Stimulated activated CD4-positive, alpha-beta T cell treated with anti-CD3 and anti-CD28 coated beads, Interleukin-2, amount 100 ng/mL, for 24 hours (primary cell): ENCODE measurements at regions not wholly inside any gene's neighbourhood (a gene's known extent, or its start where the extent isn't known, plus 50 kb on each side); places are given as distances from the start of the nearest gene placed in this dataset.
A peak's percentile ranks its signal among the peaks of the same experiment; 100 is the strongest.
"Not testable (repeated sequence)": the region's sequence is repeated elsewhere in the genome, so short reads cannot be mapped to it uniquely, and the experiment has no call there.

Experiments
- DNase-seq, 2 donors: peaks; one replicate each; pipeline ENCODE4 v3.0.0-alpha.2; 2020

DNA sequence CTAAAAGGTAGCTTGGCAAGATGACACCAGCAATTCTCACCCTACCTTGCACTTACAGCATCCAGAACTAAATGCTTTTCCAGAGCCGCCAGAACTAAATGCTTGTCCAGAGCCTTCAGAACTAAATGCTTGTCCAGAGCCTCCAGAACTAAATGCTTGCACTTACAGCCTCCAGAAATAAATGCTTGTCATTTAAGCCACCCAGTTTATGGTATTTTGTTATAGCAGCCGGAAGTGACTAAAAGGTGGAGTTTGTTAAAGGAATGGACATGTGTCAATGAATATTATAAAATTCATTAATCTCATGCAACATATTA lies 133.5 kb downstream of the GPX5 start:
- DNase-seq = no peak

GRCh38 chr6:28661097-28661713 lies 135.5 kb downstream of the GPX5 start:
- DNase-seq = no peak

DNA sequence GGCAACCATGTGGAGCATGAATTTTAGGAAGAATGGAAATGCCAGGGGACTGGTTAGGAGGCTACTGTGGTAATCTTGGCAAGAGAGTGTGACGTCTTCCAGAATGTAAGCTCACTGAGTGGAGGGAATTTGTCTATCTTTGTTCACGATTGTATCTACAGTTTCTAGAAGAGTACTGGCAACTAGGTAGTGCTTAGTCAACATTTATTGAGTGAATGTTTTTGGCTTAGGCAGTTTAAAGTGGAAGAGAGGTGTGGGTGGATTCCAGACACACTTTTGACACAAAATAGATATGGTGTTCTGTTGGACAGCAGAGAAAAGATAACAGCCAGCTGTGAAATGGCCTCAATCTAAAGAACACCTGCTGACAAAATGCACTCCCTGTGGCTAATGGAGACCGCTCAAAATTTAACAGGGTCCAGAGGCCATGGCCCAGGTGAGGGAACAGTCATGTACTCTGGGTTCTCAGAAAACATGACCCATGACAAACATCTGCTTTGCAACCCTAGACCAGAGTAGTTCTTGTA lies 139.3 kb downstream of the GPX5 start:
- no peak for DNase-seq

DNA sequence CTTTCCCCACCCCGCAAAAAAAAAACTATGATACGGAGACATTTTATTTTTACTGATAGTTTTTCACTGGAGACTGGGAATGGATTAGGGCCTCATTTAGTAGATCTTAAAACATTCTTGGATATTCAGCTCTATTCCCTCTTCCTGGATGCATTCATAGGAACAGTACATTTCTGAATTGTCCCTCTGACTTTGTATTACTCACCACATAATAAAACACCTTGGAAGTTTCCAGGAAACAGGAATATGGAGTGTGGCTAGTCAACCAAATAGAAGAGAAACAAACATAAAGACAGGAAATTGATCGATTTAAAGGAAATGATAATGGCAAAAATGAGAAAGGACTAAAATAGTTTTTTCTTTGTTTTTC lies 147.7 kb downstream of the GPX5 start:
- no peak for DNase-seq

GRCh38 chr6:28673787-28674671 lies 148.3 kb downstream of the GPX5 start:
- DNase-seq = peak; percentile 67 to 81

- no peak for DNase-seq
Observed at GRCh38 chr6:28675600-28675999, 149.9 kb downstream of the GPX5 start.

DNA sequence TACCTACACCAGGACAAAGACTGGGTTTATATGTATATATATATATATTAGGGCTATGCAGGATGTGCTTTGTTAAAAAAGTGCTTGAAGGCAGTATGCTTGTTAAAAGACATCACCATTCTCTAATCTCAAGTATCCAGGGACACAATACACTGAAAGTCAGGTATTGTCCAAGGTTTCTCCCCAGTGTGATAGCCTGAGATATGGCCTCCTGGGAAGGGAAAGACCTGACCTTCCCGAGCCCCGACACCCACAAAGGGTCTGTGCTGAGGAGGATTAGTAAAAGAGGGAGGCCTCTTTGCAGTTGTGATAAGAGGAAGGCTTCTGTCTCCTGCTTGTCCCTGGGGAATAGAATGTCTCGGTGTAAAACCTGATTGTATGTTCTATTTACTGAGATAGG lies 156.9 kb downstream of the GPX5 start:
- DNase-seq = no peak

GRCh38 chr6:28682956-28683685 lies 157.4 kb downstream of the GPX5 start:
- not testable (repeated sequence) for DNase-seq

DNA sequence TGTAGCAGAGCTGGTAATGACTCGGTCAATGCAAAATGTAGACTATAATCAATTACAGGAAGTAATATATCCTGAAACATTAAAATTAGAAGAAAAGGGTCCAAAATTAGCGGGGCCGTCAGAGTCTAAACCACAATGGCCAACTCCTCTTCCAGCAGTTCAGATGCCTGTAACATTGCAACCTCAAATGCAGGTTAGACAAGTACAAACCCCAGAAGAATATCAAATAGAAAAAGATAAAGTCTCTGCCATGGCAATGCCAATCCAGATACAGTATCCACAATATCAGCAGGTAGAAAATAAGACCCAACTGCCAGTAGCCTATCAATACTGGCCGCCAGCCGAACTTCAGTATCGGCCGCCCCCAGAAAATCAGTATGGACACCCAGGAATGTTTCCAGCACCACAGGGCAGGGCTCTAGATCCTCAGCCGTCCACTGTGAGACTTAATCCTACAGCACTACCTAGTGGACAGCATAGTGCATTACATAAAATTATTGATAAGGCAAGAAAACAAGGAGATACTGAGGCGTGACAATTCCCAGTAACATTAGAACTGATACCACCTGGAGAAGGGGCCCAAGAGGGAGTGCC lies 158.4 kb downstream of the GPX5 start:
- DNase-seq = no peak

DNA sequence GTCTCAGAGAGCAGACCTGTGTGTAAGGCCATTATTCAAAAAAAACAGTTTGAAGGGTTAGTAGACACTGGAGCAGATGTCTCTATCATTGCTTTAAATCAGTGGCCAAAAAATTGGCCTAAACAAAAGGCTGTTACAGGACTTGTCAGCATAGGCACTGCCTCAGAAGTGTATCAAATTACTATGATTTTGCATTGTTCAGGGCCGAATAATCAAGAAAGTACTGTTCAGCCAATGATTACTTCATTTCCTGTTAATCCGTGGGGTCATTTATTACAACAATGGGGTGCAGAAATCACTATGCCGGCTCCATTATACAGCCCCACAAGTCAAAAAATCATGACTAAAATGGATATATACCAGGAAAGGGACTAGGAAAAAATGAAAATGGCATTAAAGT lies 160.3 kb downstream of the GPX5 start:
- DNase-seq = not testable (repeated sequence)

GRCh38 chr6:28686446-28687027 lies 160.9 kb downstream of the GPX5 start:
- DNase-seq = peak in 1 of 2 donors; percentile 63

DNA sequence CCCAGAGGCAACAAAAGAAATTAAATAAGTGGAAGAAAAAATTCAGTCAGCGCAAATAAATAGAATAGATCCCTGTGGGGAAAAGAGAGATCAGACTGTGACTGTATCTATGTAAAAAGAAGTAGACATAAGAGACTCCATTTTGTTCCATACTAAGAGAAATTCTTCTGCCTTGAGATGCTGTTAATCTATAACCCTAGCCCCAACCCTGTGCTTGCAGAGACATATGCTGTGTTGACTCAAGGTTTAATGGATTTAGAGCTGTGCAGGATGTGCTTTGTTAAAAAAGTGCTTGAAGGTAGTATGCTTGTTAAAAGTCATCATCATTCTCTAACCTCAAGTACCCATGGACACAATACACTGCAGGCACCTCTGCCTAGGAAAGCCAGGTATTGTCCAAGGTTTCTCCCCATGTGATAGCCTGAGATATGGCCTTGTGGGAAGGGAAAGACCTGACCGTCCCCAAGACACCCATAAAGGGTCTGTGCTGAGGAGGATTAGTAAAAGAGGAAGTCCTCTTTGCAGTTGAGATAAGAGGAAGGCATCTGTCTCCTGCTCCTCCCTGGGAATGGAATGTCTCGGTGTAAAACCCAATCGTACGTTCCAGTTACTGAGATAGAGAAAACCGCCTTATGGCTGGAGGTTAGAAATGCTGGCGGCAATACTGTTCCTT lies 161.8 kb downstream of the GPX5 start:
- DNase-seq = not testable (repeated sequence)

GRCh38 chr6:28691991-28692390 lies 166.3 kb downstream of the GPX5 start:
- DNase-seq = not testable (repeated sequence)

DNA sequence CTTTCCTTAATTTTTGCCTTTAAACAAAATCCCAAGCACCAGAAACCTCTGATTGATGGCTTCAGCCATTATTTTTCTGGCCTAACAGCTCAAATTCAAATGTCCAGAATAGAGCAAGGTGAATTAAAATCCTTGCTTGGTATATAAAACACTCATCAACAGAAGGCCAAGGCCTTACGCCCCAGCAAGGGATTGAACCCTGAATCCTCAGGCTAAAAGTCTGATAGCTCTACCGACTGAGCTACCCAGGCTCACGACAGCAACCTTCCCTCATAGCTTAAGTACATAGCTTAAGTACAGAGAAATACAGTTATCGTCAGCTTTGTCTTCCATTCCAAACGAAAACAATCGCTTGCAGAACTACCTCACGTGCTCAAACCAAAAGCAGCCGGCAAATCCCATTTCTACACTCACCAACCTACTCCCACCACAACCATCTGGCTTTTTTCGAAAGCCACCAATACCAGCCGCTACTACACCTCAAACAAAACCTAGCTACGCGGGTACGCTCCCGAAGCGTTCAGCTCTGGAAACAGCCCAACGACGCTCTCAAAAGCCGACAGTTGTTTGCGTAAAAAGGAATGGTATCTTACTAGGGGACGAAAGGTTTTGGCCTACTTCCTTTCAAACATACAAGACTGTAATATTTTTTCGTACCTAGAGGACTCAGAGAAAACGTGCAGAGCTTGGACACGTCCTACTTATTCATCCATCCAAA lies 167.5 kb downstream of the GPX5 start:
- no peak for DNase-seq

DNA sequence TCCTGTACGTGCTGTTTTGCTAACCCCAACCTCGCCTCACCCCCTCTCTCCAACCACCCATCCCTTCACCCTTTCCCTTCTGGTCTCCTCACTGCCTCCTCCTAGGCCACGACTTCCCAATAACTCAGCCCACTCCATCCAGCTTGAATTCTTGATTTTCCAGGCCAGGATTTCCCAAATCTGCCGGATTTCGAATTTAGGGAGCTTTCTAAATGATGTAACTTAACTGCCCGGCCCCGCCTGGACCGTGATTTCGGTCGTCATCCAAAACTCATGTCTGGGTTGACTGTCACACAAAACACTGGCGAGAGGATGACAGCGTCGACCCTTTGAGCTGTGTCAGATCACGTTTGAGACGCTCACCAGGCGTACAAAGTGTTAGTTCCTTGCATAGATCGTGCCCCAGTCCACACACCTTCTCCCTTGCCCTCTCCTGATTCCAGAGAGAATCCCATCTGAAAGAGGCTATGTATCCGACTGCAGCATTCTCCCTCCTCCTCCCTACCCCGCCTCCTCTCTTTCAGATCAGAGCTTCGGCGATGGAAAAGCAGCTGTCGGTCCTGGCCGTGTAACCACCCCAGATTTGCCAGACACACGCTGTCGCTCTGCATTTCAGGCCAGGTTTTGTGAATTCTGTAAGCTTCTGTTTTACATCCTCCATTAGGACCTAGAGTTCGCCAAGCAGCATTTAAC lies 168.2 kb downstream of the GPX5 start:
- DNase-seq = no peak

- DNase-seq = no peak
Observed at GRCh38 chr6:28695715-28696114, 170.0 kb downstream of the GPX5 start.

DNA sequence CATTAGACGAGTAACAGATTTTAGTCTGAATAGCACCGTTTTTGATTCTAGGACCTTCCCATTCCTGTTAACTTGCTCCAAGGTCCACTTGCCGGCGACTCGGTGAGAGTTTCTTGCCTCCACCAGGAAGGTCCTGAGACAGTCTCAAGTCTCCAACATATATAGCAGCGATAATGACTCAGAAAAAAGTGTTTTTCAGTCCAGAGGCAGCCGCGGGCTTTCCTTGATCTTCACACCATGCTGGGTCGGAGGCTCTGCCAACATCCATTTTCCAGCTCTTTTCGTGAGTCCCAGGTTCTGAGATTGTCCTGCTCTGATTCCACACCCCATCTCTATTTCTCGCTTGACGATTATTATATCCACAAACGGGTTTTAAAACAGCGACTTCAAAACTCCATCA lies 170.5 kb downstream of the GPX5 start:
- DNase-seq = no peak

- no peak for DNase-seq
Observed at GRCh38 chr6:28696682-28697081, 171.0 kb downstream of the GPX5 start.

- no peak for DNase-seq
Observed at GRCh38 chr6:28707387-28708282, 182.0 kb downstream of the GPX5 start.
